ENCODE measurements at regions not wholly inside any gene's neighbourhood (a gene's known extent, or its start where the extent isn't known, plus 50 kb on each side); places are given as distances from the start of the nearest gene placed in this dataset.
"Not testable (repeated sequence)": the region's sequence is repeated elsewhere in the genome, so short reads cannot be mapped to it uniquely, and the experiment has no call there.

DNA sequence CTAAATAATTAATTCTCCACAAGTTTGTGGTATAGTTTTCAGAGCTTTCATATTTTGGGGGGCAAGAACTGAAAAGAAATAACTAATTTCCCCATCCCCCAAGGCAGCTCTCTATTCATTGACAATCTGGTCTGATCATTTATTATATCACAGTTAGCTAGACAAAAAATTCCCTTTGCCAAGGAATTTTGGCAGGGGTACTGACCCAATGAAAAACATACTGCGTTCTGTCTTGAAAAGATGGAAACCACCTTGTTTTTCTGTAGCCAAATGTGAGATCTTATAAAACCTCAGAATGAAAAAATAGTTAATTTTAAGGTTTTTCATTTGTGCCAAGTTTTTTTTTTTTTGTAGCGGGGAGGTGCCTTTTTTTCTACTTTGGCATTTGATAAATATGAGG, 1008.9 kb downstream of the EFNA5 start:
- DNase-seq, result no peak

DNA sequence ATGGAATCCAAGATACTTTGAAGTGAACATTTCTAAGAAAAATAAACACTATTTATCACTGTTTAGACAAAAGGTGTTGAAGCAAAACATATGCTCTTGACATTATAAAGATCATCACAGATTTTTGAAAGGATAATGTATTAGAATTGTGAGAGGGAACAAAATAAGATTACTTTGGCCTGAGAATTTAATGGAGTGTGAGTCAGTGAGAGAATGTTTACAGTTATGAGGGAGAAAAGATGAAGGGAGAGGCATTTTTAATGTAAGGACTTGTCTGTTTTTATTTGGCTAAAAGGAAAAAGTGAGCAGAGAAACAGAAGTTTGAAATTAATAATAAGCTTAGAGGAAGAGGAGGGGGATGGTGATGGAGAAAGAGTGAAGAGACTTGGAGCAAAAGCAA, 1010.1 kb downstream of the EFNA5 start:
- DNase-seq, result no peak

DNA sequence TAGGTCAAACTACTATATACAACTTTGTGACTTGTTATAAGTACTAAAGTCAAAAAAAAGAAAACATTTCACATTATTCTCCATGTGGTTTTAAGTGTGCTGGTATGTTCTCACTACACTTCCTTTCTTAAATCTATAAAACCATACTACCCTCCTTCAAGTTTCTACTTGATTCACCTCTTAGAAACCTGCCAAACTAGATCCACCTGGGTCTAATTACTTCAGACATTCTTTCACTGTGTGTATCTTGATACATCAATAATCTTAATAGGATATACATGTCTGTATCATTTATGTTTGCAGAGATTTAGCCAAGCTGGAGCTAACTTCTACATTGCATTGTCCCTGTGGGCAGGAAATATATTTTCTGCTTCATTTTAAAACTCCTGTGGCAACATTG, 1012.6 kb downstream of the EFNA5 start:
- DNase-seq, result no peak

DNA sequence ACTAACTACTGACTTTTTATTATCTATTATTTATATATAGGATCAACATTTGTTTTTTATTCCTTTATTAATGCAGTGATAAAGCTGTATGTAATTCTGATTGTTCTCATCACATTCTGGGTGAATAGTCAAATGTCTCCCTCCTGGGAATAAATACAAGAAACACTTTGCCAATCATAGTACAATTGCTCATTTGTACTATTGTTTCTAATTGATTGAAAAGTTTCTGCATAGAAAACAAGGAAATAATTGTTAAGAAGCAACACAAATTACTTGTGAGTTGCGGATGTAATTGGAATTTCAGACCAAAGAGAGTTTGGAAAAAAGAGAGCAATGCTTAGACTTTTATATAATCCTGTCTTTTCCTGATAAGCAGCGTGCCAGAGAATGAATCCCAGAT, 1013.9 kb downstream of the EFNA5 start:
- no peak for DNase-seq

DNA sequence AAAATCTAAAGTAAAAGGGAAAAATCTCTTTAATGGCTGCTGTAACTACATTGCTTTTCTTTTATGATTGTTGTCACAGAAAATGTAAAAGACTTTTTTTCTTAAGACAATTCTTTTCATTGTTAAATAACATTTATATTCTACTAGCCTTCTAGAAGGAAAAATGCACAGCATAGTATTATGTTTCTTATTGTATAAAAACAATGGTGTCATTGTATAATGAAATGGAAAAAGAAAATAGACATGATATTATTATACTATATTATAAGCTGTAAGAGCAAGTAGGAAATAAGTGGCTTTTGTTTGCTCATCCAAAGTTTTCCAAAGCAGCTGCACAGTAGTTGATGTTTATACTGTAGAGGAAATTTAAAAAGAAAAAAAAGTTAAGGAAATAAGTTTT, 1021.7 kb downstream of the EFNA5 start:
- DNase-seq, result no peak

DNA sequence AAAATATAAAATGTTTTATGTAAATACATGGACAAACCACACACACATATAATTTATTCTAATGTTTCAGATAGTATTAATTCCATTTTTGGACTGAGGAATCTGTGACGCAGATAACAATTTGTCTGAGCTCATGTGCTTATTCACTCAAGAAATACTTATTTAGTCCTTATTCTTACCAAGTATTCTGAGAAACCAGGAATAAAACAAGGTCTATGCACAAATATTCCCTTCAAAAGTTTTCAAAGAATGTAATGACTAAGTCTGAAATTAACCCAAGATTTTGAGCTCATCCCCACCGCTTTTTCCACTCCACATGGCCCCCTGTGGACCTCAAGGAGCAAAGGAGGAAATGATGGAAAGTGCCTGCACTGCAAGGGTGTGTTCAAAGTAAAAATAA, 1022.3 kb downstream of the EFNA5 start:
- no peak for DNase-seq

DNA sequence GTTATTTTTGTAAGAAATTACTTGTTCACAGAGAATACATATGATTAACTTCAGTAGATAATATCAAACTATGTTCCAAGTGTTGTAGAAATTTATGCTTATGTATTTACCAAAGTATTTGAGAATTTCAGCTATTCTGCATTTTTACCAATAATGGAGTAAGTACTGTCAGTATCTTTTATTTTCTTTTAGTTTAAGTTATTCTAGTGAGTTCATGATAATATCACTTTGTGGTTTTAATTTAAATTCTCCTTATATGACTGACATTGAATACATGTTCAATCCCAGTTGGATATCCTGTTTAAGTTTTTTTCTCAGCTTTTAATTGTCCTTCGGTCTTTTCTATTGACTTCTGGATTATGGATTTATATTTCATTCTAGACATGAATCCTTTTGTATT, 1024.6 kb downstream of the EFNA5 start:
- DNase-seq, result no peak

DNA sequence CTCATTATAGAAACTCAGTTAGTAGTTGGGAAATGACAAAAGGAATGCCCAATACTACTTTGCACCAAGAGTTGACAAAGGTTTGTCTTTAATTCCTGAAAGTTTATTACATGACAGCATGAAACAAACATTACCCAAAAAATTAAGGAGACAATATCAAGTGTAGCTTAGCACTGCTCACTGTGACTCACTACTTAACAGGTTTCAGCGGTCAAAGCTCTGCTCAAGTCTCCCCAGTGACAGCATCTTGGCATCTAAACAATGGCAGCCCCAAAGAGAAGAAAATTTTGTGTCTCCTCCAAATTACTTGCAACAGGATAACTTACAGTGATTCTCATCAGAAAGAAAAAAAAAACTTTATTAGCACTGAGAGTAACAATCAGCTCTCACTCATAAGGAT, 1030.2 kb downstream of the EFNA5 start:
- no peak for DNase-seq

DNA sequence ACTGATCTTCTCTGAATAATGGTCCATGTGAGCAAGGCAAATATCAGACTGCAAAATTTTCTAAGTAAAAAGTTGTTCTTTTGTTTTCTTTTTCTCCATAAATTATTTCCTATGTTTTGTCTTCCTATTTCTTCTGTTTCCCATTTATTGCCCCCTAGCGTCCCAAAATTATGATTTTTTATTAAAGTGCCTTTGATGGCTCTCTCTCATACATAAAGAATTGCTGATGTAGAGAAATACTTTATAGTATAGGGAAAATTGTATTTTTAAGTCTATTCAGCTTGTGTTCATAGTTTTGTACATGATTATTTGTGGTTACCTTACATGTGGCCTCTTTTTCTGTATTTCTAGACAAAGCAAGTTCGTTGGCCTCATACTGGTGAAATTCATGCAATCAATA, 1031.2 kb downstream of the EFNA5 start:
- no peak for DNase-seq

DNA sequence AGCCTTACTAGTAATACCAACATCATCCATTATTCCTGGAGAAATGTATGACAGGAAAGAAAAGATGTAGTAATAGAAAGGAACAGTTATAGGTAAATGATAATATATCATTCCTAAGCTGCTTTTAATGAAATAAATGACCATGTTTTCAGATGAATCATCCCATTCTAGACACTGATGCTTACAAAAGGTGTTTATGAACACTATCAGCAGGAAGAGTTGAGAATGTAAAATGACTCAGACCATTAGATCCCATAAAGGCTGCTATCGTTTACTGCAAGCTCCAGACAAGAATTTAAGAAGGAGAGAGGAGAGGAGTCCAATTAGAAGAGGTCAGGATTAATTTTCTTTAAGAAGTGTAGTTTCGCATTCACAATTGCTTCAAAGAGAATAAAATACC, 1033.5 kb downstream of the EFNA5 start:
- DNase-seq, result no peak

DNA sequence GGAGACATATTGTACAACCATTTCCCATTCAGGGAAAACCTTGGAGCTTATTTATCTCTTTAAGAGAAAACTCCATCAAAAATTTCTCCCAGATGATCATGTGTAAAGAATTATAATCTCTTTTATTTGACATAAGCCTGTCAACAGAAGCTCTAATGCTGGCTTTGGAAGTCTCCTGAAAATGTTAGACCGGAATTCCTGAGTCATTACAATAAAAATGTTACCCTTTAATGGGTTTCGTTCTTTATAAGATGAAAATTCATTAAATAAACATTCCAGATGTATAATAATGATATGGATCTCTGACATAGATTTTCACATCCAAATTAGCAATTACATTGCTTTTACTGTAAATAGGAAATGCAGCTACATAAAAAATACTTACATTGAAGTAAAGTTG, 1036.4 kb downstream of the EFNA5 start:
- DNase-seq, result no peak

DNA sequence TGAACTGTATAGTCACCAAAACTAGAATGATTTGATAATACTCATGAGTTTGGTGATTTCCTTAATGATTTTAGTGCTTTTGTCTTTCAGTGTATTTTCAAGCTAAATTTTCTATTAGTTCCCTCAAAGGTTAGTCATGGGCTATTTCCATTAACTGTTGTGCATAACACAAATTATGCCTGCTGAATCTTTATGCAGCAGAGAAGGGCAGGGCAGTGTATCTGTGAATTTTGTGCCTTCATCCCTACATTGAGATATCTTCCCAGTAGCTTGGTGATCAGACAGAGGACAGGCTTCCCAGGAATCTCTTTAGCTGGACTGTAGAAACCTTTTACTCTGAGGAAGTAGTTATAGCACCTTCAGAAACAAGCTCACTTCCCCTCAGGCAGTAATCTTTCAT, 1036.9 kb downstream of the EFNA5 start:
- DNase-seq, result no peak

DNA sequence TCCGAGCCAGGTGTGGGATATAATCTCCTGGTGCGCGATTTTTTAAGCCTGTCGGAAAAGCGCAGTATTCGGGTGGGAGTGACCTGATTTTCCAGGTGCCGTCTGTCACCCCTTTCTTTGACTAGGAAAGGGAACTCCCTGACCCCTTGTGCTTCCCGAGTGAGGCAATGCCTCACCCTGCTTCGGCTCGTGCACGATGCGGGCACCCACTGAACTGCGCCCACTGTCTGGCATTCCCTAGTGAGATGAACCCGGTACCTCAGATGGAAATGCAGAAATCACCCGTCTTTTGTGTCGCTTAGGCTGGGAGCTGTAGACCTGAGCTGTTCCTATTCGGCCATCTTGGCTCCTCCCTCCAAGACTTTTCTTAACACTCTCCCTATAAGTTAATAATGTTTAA, 1042.3 kb downstream of the EFNA5 start:
- not testable (repeated sequence) for DNase-seq

DNA sequence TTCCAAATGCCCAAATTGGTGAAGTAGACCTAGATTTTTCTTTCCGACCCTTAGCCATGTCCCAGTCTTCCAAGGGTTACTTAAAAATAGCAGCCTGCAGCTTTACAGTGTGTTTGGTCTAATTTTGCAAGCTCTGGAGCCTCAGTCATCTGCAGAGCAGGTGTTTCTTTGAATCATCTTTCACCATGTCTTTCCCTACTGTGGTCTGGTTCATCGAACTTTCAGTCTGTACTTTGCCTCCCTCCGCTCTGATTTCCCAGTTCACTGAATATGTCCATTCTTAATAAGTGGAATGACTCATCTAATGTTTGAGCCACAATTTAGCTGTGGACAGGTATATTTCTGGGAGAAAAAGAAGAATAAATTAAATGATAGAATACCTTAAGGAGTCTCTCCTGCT, 1060.7 kb downstream of the EFNA5 start:
- DNase-seq, result no peak

DNA sequence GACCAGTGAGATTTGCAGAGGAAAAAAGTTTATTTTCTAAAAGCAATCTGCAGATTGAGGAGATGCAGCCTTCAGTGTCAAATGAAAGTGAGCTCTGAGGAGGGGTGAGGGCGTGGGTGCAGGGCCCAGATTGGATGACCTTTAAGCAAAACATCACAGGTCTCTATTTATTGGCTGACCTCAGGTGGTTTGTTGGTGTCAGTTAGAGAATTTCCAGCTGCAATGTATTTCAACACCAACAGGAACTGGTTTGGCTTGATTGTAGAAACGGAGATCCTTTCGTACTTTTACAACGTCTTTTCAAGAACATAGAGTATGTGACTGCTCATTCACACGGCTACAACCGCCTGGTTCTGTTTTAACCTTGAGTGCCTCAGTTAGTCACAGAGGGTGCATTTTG, 1069.1 kb downstream of the EFNA5 start:
- no peak for DNase-seq

DNA sequence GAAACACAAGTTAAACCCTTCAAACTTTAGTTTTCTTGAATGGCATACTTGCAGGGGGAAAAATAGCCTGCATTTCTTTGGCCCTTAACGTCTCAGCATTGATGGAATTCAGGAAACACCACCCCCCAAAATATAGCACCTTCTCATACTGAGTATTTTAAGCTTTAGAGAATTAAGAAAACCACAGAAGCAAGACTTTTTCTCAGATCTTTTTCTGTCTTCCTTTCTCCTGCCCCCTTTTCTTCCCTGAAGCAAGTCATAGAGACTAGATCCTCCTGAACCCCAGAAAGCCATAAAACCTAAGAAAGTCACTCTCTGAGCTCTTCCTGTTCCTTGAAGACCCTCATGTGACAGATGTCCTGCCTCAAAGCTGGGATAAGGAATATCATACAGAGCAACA, 1069.9 kb downstream of the EFNA5 start:
- no peak for DNase-seq

DNA sequence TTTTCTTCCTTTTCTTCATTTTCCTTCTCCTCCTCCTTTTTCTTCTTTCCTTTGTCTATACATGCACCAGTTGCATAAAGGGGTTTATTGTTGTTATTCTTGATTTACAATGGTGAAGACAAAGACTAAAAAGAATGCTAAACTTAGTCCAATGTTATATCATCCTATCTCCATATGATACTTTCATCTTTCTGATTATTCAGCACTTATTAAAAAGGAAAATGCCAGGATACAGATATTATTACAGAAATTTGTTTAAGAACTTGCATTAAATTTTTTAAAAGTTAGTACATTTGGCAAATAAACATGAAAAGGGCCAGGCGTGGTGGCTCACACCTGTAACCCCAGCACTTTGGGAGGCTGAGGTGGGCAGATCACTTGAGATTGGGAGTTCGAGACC, 1074.9 kb downstream of the EFNA5 start:
- no peak for DNase-seq

DNA sequence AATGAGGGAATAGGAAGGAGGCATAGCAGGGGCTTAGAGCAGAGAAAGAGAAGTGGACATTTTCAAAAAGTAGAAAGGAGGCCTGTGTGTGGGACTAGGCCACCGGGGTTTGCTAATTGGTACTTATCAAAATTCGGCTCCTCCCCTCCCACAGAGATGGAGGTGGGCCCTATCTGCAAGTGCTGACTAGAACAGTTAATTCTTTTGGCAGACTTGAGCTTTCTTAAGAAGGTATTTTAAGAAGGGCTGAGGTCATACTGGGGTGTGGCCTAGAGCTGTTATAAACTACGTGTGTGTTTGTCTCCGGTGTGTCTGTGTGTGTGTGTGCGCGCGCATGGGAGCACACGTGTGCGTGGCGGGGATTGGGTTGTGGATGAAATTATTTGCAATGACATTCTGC, 1086.5 kb downstream of the EFNA5 start:
- no peak for DNase-seq

DNA sequence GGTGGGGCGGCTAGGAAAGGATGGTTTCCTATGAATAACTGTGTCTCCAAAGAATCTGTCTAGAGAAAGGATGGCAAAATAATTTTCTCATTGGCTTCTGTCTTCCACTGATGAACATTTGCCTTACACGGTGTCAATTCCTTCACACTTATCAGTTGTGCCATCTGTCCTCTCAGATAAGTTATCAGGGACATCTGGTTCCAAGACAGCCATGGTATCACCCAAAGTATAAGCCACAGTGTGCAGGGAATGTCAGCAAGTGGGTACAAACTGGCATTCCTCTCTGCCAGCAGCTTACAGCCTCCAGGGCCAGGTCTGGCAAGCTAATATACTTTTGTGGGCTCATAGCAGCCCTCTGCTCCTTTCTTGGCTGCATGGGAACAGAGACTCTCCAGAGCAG, 1092.0 kb downstream of the EFNA5 start:
- no peak for DNase-seq

DNA sequence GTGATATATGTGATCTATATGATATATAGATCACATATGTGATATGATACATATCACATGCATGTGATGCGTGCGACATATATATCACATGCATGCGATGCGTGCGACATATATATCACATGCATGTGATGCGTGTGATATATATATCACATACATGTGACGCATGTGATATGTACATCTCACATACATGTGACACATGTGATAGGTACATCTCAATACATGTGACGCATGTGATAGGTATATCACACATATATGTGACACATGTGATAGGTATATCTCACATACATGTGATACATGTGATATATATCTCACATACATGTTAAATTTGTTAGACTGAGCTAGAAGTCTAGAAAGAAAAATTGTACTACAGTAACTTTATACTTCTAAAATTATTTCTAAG, 1095.9 kb downstream of the EFNA5 start:
- no peak for DNase-seq

DNA sequence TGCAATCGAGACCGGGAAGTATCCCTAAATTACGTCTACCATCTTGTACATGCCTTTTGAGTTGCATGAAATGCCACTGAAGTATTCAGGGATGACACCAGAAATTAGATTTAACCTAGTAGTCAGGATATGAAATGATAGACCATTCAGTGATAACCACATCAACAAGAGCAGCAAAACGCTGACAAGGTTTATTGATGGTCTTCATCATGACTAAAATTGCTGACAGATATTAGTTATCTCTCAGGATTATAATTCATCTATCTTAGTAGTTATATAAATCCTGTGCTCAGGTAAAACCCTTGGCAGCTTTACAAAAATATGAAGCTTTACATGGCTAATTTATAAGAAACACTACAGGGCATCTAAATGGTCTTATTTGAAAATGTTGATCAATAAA, 1104.7 kb downstream of the EFNA5 start:
- DNase-seq, result no peak

DNA sequence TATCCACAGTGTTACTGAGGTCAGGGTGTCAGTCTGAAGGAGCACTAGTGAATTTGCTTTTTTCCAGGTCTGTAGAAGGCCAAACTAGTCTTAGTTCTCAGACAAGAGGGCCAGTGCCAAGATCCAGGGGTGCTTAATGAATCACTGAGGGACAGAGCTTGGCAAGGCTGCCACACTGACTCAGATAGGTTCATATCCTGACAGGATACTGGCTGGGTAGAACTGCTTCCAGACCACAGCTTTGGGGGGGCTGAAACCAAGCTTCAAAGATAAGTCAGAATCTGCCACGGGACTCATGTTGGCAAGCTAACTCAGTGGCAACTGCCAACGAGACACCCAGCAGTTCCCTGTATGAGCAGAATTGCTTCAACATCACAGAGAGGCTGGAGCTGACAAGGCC, 1125.4 kb downstream of the EFNA5 start:
- DNase-seq, result no peak

DNA sequence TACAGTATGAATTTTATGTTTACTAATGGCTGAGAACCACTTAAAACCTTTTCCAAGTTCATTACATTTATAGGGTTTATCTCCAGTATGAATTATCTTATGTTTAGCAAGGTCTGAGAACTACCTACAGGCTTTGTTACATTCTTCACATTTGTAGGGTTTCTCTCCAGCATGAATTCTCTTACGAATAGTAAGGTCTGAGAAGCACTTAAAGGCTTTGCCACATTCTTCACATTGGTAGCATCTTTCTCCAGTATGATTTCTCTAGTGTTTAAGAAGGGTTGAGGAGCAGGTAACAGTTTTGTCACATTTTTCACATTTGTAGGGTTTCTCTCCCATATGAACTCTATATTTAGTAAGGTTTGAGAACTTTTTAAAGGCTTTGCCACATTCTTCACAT, 1127.4 kb downstream of the EFNA5 start:
- no peak for DNase-seq

DNA sequence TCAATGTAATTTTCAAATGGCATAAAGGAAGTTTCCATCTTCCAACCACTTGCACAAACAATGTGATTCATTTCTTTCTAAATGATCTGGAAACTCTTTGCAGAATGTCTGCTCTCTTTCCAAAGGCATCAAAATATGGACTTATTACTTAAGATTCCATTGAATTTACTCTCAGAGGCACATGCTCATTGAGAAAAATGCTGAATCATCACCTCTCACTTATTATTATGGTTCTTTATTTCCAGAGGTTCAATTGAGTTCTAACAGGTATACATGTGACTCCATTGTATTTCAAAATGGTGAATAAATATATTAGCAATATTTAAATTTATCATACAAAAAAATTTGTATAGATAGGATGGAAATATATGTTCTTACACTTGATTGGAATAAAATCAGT, 1140.6 kb downstream of the EFNA5 start:
- DNase-seq, result no peak

DNA sequence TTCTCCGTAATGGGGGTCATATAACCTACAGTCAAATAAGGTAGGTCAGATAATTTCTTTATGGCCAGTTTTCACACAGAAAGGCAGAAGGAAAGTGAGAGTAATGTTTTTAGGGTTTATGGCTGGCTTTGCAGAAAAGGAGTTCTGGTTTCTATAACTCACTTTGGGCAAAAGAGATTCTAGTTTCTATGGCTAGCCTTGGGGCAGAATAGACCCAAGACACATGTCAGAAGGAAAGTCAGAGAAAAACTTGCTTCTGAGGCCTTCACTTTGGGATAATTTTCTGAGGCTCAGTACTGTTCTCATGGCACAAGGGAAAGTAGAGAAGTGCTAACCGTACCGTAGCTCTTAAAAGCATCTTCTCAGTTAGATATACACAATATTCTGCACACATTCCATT, 1145.3 kb downstream of the EFNA5 start:
- DNase-seq, result no peak

DNA sequence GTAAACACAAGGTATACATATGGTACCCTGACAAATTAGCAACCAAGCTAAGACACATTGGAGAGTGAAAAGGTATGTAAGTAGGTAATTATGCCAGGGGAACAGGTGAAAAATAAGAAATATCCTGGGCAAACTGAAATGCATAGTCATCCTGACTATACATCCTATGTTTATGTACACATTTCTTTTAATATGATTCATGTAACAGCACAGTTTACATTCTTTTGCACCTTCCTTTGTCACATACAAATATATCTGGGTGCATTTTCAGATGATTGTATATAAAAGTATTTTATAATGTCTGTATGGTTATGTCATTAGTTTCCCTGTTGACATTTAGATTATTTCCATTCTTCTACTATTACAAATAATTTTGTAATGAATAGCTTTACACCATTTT, 1146.9 kb downstream of the EFNA5 start:
- no peak for DNase-seq

DNA sequence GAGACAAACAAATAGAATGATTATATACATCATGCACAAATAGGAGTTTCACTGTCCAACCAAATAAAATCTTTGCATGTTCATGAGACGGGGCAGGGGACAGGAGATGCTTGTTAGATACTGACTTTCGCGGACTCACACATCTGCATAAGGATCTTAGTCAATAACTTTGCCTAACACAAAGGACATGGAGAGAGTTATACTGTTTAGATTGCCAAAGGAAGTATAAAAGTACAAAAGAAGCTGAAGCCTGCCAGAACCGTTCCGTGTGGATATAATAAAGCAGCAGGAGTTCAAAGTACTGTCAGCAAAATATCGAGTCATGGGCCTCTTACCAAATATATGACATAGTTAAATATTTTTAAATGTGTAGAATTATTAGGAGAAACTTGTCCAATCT, 1148.4 kb downstream of the EFNA5 start:
- no peak for DNase-seq

Measured in DMS 273 treated with DMSO at 0.1 percent for 48 hours (cell line).